SJSA1 (cell line): ENCODE measurements at regions not wholly inside any gene's neighbourhood (a gene's known extent, or its start where the extent isn't known, plus 50 kb on each side); places are given as distances from the start of the nearest gene placed in this dataset.
A peak's percentile ranks its signal among the peaks of the same experiment; 100 is the strongest.

Source experiments
- DNase-seq, 2 experiments: peaks; one replicate each; pipeline ENCODE4 v3.0.0-alpha.2; 2015 to 2020; ENCODE audit warnings: low spot score in 2 of 2, low read depth in 1 of 2
- H3K27ac ChIP-seq: fragments of 250-450 bp; sonication (Bioruptor Pico); 2 replicates; pipeline ENCODE4 v1.5.1; 2020; ENCODE audit warnings: mild to moderate bottlenecking, moderate library complexity
- H3K27me3 ChIP-seq: fragments of 250-450 bp; sonication (Bioruptor Pico); replicated peaks from 2 replicates; pipeline ENCODE4 v1.5.1; 2020; ENCODE audit warnings: mild to moderate bottlenecking, moderate library complexity
- H3K36me3 ChIP-seq: fragments of 250-450 bp; sonication (Bioruptor Pico); 2 replicates; pipeline ENCODE4 v1.5.1; 2020; ENCODE audit warnings: mild to moderate bottlenecking
- H3K4me1 ChIP-seq: fragments of 250-450 bp; sonication (Bioruptor Pico); replicated peaks from 2 replicates; pipeline ENCODE4 v1.6.1; 2021; ENCODE audit warnings: mild to moderate bottlenecking
- H3K4me3 ChIP-seq: fragments of 250-450 bp; sonication (Bioruptor Pico); 2 replicates; pipeline ENCODE4 v1.5.1; 2020; ENCODE audit warnings: mild to moderate bottlenecking
- H3K9me3 ChIP-seq: fragments of 250-450 bp; sonication (Bioruptor Pico); replicated peaks from 2 replicates; pipeline ENCODE4 v1.5.1; 2020; ENCODE audit warnings: mild to moderate bottlenecking

GRCh38 chr21:35226968-35227744 is 178.1 kb upstream of the RUNX1 start:
- H3K27me3 ChIP-seq = no peaks in the 10 kb centered on the region
- DNase-seq = no peak
- peaks cover 16% of the 10 kb centered on the region for H3K4me1 ChIP-seq
- no peaks in the 10 kb centered on the region for H3K9me3 ChIP-seq
- H3K36me3 ChIP-seq = no peaks in the 10 kb centered on the region
- H3K4me3 ChIP-seq = no peak overlapping the region
- H3K27ac ChIP-seq = no peak overlapping the region

GRCh38 chr21:35226328-35226727 is 177.2 kb upstream of the RUNX1 start:
- Histone ChIP-seq H3K9me3 (no peaks in the 10 kb centered on the region), H3K4me3 (no peak overlapping the region), H3K4me1 (peaks cover 10% of the 10 kb centered on the region), H3K36me3 (no peaks in the 10 kb centered on the region), H3K27ac (no peak overlapping the region), H3K27me3 (no peaks in the 10 kb centered on the region)
- no peak for DNase-seq

GRCh38 chr21:35225573-35225972 is 176.5 kb upstream of the RUNX1 start:
- no peak for DNase-seq
- H3K4me1 ChIP-seq = peaks cover 10% of the 10 kb centered on the region
- no peaks in the 10 kb centered on the region for H3K27me3 ChIP-seq
- no peak overlapping the region for H3K27ac ChIP-seq
- H3K36me3 ChIP-seq = no peaks in the 10 kb centered on the region
- H3K9me3 ChIP-seq = no peaks in the 10 kb centered on the region
- no peak overlapping the region for H3K4me3 ChIP-seq

- Histone ChIP-seq H3K36me3 (no peaks in the 10 kb centered on the region), H3K4me1 (peaks cover 13% of the 10 kb centered on the region)
- DNase-seq = no peak
These were observed 174.5 kb upstream of the RUNX1 start for GRCh38 chr21:35223480-35224156.

GRCh38 chr21:35222541-35222941 is 173.4 kb upstream of the RUNX1 start:
- Histone ChIP-seq H3K9me3 (no peaks in the 10 kb centered on the region), H3K4me3 (no peak overlapping the region), H3K27ac (no peak overlapping the region), H3K27me3 (no peaks in the 10 kb centered on the region), H3K36me3 (no peaks in the 10 kb centered on the region), H3K4me1 (peaks cover 24% of the 10 kb centered on the region)
- no peak for DNase-seq

More at GRCh38 chr21:35223480-35224156, 174.5 kb upstream of the RUNX1 start:
- no peaks in the 10 kb centered on the region for H3K9me3 ChIP-seq
- no peak overlapping the region for H3K27ac ChIP-seq
- no peak overlapping the region for H3K4me3 ChIP-seq
- H3K27me3 ChIP-seq = no peaks in the 10 kb centered on the region

GRCh38 chr21:35222021-35222420 is 172.9 kb upstream of the RUNX1 start:
- H3K36me3 ChIP-seq = no peaks in the 10 kb centered on the region
- peaks cover 29% of the 10 kb centered on the region for H3K4me1 ChIP-seq
- H3K27ac ChIP-seq = no peak overlapping the region
- H3K9me3 ChIP-seq = no peaks in the 10 kb centered on the region
- no peak overlapping the region for H3K4me3 ChIP-seq
- no peaks in the 10 kb centered on the region for H3K27me3 ChIP-seq
- no peak for DNase-seq

- no peak for DNase-seq
- Histone ChIP-seq H3K4me1 (peaks cover 30% of the 10 kb centered on the region), H3K4me3 (no peak overlapping the region), H3K9me3 (no peaks in the 10 kb centered on the region), H3K36me3 (no peaks in the 10 kb centered on the region), H3K27me3 (no peaks in the 10 kb centered on the region), H3K27ac (no peak overlapping the region)
These were observed 171.2 kb upstream of the RUNX1 start for GRCh38 chr21:35220301-35220700.

- H3K27ac ChIP-seq = no peak overlapping the region
- DNase-seq = no peak
- no peaks in the 10 kb centered on the region for H3K36me3 ChIP-seq
- H3K9me3 ChIP-seq = no peaks in the 10 kb centered on the region
- no peaks in the 10 kb centered on the region for H3K27me3 ChIP-seq
- no peak overlapping the region for H3K4me3 ChIP-seq
- H3K4me1 ChIP-seq = peaks cover 30% of the 10 kb centered on the region
These were observed 170.6 kb upstream of the RUNX1 start for GRCh38 chr21:35219719-35220118.

GRCh38 chr21:35219291-35219690 is 170.2 kb upstream of the RUNX1 start:
- peaks cover 30% of the 10 kb centered on the region for H3K4me1 ChIP-seq
- H3K36me3 ChIP-seq = no peaks in the 10 kb centered on the region
- no peak overlapping the region for H3K4me3 ChIP-seq
- H3K27me3 ChIP-seq = no peaks in the 10 kb centered on the region
- no peak for DNase-seq
- no peaks in the 10 kb centered on the region for H3K9me3 ChIP-seq
- no peak overlapping the region for H3K27ac ChIP-seq

GRCh38 chr21:35217504-35218060 is 168.5 kb upstream of the RUNX1 start:
- Histone ChIP-seq H3K27ac (peak overlapping the region; percentile 77), H3K27me3 (no peaks in the 10 kb centered on the region), H3K4me1 (peaks cover 38% of the 10 kb centered on the region), H3K36me3 (no peaks in the 10 kb centered on the region), H3K4me3 (no peak overlapping the region), H3K9me3 (no peaks in the 10 kb centered on the region)
- DNase-seq = peak; percentile 81 to 82

- Histone ChIP-seq H3K4me1 (peaks cover 42% of the 10 kb centered on the region), H3K36me3 (no peaks in the 10 kb centered on the region), H3K4me3 (no peak overlapping the region), H3K27ac (peak overlapping the region; percentile 77), H3K27me3 (no peaks in the 10 kb centered on the region), H3K9me3 (no peaks in the 10 kb centered on the region)
- DNase-seq = no peak
These were observed 167.9 kb upstream of the RUNX1 start for GRCh38 chr21:35216996-35217395.

GRCh38 chr21:35215870-35216269 is 166.8 kb upstream of the RUNX1 start:
- Histone ChIP-seq H3K27me3 (no peaks in the 10 kb centered on the region), H3K27ac (no peak overlapping the region)

GRCh38 chr21:35212393-35213127 is 163.5 kb upstream of the RUNX1 start:
- DNase-seq = peak in 1 of 2 experiments; percentile 29
- H3K27ac ChIP-seq = no peak overlapping the region
- H3K27me3 ChIP-seq = no peaks in the 10 kb centered on the region
- no peaks in the 10 kb centered on the region for H3K36me3 ChIP-seq
- H3K9me3 ChIP-seq = no peaks in the 10 kb centered on the region
- H3K4me1 ChIP-seq = peaks cover 37% of the 10 kb centered on the region
- H3K4me3 ChIP-seq = no peak overlapping the region

More at GRCh38 chr21:35215870-35216269, 166.8 kb upstream of the RUNX1 start:
- Histone ChIP-seq H3K9me3 (no peaks in the 10 kb centered on the region), H3K4me3 (no peak overlapping the region), H3K4me1 (peaks cover 42% of the 10 kb centered on the region), H3K36me3 (no peaks in the 10 kb centered on the region)
- DNase-seq = no peak

- no peak overlapping the region for H3K27ac ChIP-seq
- no peaks in the 10 kb centered on the region for H3K9me3 ChIP-seq
- H3K27me3 ChIP-seq = no peaks in the 10 kb centered on the region
- no peaks in the 10 kb centered on the region for H3K36me3 ChIP-seq
- peaks cover 29% of the 10 kb centered on the region for H3K4me1 ChIP-seq
- DNase-seq = no peak
- no peak overlapping the region for H3K4me3 ChIP-seq
These were observed 162.7 kb upstream of the RUNX1 start for GRCh38 chr21:35211782-35212181.
